HG02798 (cell line): ENCODE measurements at regions not wholly inside any gene's neighbourhood (a gene's known extent, or its start where the extent isn't known, plus 50 kb on each side); places are given as distances from the start of the nearest gene placed in this dataset.

Source experiments
- ATAC-seq: cut with Tn5 transposase; IDR thresholded peaks from one replicate; pipeline ENCODE4 v1.9.1; 2021; ENCODE audit warnings: mild to moderate bottlenecking; ENCODE audit not compliant: unreplicated experiment, poor library complexity

- ATAC-seq = no peak
Measured at GRCh38 chr11:10358696-10359095, 53.8 kb downstream of the ADM start.

DNA sequence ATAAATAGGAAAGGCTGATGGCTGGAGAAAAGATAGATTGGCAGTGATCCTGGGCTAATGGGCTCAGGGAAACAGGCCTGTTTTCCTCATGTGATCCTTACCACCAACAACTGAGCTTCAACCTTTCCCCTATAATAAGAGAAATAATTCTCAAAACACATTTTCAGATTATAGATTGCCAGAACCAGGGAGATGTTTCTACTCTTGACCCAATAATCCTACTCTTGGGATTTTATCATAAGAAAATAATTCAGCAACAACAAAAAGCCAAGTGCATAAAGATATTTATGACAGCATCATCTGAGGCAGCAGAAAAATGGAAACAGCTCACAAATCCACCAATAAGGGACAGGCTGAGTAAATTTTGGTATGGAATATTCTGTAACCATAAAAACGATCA is 54.3 kb downstream of the ADM start:
- no peak for ATAC-seq

DNA sequence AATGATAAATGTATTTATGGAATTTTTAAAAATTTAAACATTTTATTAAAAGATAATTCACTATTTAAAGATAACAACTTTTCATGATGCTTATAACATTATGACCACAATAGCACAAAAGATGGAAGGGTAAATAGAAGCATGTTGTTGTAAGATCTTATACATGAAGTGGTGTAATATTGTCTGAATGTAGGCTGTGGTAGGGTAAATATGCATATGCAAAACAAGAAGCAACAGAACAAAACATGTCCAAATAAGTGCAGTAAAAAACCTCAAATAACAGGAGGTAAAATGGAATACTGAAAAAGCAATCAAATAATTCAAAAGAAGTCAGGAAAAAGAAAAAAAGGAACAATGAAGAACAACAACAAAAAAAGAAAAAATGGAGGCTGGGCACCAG is 56.0 kb downstream of the ADM start:
- ATAC-seq = no peak

- no peak for ATAC-seq
Measured at GRCh38 chr11:10365045-10365444, 60.2 kb downstream of the ADM start.

DNA sequence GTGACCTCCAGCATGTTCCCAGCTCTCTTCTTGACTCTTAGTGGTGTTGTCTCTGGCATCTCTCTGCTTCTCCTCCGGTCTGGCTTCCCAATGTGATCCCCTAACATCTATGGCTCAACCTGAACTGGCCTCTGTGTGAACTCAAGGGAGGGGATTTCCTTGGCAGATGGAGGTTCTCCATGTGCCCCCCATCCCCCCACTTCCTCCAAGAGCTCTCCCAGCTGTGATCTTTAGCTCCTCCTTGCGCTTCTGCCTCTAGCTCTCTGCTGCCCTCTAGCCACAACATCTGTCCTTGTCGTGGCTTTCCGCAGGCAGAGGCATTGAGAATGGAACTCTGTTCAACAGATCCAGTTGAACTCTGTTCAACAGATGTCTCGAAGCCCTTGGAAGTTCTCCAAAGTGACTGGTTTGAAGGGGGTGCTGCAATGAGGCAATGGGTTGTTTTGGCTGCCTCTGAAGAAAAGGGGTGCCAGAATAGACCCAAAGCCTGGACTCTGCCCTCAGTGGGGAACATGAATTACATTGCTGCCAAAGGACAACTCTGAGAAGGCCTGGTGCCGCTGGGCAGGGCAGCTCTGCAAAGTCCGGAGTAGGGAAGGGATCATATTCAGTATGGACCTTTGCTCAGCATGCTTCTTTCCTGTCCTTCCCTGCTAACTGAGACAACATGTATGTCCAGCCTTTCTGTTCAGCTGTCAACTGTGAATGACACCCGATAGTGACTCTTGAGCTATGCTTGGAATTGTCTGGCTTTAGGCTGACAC is 61.9 kb downstream of the ADM start:
- peak; percentile 92 for ATAC-seq

- no peak for ATAC-seq
Measured at GRCh38 chr11:10371926-10372641, 67.2 kb downstream of the ADM start.

DNA sequence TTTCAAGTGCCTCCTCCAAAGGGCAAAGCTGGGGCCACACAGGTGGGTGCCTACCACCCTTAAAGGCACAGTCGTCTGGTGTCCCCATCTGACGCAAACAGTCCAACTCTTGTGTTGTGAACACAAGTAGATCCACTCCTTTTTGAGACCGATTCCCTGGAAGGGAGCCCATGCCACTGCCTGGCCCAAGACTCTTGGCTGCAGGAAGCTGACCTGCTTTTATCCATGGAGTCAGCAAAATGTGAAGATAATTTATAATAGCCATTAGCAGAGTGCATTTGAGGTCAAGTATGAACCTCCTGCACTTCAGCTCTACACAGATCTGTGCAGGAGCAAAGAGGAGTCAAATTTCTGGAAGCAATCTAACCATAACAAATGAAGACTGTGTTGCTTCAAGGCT is 68.5 kb downstream of the ADM start:
- ATAC-seq = no peak

- no peak for ATAC-seq
Measured at GRCh38 chr11:10373929-10374328, 69.1 kb downstream of the ADM start.

- no peak for ATAC-seq
Measured at GRCh38 chr11:10374386-10374785, 69.5 kb downstream of the ADM start.

- no peak for ATAC-seq
Measured at GRCh38 chr11:10375280-10375971, 70.6 kb downstream of the ADM start.

DNA sequence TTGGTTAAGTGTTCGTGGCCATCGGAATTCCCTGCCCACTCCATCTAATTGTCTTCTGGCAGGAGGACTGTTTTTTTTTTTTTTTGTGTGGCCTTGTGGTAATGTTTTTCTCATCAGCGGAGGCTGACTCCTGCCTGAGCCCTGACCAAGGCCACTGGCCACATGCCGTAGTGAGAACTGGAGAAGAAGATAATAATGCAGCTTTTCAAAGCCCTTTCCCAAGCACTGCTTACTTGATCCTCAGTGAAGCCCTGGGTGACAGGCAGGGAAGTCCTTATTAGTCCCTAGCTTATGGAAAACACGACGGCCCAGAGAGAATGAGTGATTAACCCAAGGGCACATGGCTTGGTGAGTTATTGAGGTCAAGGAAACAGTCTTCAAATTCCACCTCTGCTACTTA is 71.2 kb downstream of the ADM start:
- ATAC-seq = no peak

DNA sequence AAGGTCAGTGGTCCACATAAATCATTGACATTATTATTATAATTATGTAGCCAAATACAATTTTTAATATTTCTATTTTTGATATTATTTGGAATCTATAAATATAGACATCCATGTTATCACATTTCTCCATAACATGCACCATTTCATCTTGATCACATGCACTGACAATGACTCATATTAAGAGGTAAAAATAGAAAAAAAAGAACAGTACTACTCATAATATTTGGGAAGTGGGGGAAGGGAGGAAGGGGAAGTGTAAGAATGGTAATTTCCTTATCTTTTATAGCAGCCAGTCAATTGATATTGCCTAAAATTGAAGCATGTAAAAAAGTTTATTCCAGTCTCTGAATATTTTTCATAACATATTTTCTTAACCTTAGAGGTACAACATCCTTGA is 72.3 kb downstream of the ADM start:
- ATAC-seq = no peak

GRCh38 chr11:10378362-10378761 is 73.5 kb downstream of the ADM start:
- no peak for ATAC-seq

GRCh38 chr11:10379022-10379421 is 74.1 kb downstream of the ADM start:
- ATAC-seq = no peak

DNA sequence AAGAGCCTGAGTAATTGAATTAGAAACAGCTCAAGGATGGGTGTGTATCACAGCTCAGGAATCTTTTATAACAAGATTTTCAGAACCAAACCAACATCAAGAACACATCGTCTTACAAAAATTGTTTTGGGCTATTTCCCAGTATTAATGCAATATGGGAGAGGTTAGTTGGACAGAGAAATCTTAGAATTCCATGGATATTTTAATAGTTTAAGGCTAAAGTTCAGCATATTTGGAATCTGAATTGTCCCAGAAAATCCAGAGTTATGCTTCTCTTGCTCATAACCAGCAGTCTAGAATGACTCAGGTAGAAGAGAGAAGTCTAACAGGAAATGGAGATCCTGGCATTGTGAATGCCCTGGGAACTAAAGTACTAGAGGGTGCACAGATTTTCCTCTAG is 74.6 kb downstream of the ADM start:
- ATAC-seq = no peak

- no peak for ATAC-seq
Measured at GRCh38 chr11:10379871-10380568, 75.0 kb upstream of the AMPD3 start.

- no peak for ATAC-seq
Measured at GRCh38 chr11:10380921-10381320, 74.1 kb upstream of the AMPD3 start.

DNA sequence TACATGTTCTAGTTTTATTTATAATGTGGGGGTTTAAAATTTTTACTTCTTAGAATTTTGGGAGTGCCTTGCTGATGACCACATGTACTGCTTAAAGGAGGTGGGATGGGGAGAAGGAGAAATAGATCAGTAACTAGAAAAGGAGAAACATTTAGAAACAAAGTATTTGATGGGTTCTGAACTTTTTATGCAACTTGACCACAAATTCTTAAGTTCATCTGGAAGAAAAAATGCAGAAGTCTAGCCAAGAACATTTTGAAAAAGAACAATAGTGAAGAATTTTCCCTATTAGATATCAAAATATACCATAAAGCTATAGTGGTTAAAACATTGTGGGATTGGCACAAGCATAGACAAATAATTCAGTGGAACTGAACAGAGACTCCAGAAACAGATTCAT is 73.3 kb upstream of the AMPD3 start:
- ATAC-seq = no peak

DNA sequence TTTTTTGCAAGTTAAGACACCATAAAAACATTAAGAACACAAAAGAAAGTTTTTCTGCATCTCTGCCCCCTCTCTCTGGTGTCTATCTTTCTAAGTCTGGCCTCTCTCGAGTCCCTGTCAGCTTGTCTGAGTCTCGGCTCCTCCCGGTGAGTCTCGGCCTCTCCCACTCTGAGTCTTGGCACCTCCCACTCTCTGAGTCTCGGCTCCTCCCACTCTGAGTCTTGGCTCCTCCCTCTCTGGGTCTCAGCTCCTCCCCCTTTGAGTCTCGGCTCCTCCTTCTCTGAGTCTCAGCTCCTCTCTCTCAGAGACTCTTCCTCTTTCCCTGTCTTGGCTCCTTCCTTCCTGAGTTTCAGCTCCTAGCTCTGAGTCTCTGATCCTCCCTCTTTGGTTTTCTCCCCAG is 72.5 kb upstream of the AMPD3 start:
- ATAC-seq = no peak

- ATAC-seq = no peak
Measured at GRCh38 chr11:10385696-10386095, 69.4 kb upstream of the AMPD3 start.

DNA sequence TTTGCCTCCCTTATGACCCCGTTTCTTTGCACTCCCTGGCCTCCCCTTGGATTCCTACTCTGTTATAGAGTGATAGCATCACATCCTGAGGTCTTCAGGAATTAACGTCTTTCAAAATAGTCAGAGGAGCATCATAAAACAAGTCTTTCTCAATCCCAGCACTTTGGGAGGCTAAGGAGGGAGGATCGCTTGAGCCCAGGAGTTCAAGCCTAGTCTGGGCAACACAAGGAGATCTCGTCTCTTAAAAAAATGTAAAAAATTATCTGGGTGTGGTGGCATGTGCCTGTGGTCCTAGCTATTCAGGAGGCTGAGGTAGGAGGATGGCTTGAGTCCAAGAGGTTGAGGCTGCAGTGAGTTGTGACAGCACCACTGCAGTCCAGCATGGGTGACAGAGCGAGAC is 68.7 kb upstream of the AMPD3 start:
- no peak for ATAC-seq
